ENCODE measurements at regions not wholly inside any gene's neighbourhood (a gene's known extent, or its start where the extent isn't known, plus 50 kb on each side); places are given as distances from the start of the nearest gene placed in this dataset.

GRCh38 chr6:23600118-23600517, 525.9 kb upstream of the NRSN1 start:
- TF ChIP-seq CTCF (IDR thresholded peaks at IDR 0.05; ENCODE audit: poor library complexity) (no peak), EZH2phosphoT487 (IDR thresholded peaks at IDR 0.05; ENCODE audit: low read depth, severe bottlenecking, unreplicated experiment) (no peak)
